Myocyte (in vitro differentiated cells): ENCODE measurements at regions not wholly inside any gene's neighbourhood (a gene's known extent, or its start where the extent isn't known, plus 50 kb on each side); places are given as distances from the start of the nearest gene placed in this dataset.

Experiments used
- DNase-seq: peaks from one replicate; pipeline ENCODE4 v3.0.0-alpha.2; 2012; ENCODE audit warnings: low read depth

DNA sequence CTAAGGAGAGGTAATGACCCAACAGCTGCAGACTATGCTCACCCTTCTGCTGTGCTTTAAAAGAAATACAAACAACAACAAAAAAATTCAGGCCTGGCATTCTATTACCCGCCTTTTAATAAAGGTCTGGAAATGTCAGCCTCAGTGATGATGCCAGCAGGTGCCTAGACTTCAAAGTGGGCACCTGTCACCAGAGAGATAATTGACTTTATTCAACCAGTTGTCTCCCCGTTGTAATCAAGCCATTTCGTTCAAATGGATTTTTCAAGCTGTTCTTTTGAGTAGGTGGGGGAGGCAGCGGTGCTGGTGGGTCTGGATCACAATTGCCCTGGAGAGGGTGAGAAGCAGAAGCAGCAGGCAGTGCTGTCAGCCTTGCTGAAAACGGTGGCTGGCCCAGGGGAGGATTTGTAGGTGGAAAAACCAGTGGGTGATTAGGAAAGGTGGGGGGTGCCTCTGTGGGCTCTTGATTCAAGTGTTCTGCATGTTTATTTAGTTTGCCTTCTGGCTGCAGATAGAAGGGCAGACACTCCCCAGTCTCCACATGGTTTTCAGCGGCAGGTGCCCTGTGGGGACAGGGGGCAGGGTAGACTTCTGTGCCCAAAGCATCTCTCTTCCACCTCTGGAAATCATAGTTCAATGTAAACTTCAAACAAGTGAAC is 300.2 kb upstream of the SLCO3A1 start:
- no peak for DNase-seq

DNA sequence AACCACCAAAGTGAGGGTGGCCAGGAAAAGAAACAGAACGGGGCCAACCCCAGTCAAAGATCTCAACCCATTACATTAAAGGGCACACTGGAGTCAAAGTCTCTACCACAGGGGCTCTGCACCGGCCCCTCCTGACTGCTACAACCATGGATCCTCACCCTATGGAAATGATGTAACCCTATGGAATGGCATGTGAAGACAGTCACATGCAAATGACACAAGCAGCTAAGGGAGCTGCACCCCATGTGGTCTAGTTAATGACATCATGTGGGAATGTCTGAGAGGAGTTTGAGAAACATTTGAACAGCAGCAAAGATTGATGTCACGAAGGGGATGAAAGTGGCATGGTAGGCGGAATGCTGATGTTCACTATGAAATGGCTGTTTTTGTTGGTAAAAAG is 298.2 kb upstream of the SLCO3A1 start:
- no peak for DNase-seq

DNA sequence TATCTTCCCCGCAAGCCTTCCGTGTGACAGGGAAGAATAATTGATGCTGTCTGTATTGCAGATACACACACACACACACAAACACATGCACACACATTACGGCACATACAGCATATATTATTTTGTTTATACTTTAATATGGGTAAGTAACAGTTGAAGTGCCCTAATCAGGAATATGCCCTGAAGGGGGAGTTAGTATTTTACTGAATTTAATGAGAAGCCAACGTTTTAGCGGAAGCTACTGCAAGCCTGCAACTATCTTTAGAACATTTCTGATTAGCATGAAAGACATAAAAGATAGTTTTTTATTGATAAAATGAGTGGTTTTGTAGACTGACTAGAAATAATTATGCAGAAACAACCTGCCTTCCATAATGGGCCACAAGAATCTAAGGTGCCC is 296.6 kb upstream of the SLCO3A1 start:
- DNase-seq: no peak

DNA sequence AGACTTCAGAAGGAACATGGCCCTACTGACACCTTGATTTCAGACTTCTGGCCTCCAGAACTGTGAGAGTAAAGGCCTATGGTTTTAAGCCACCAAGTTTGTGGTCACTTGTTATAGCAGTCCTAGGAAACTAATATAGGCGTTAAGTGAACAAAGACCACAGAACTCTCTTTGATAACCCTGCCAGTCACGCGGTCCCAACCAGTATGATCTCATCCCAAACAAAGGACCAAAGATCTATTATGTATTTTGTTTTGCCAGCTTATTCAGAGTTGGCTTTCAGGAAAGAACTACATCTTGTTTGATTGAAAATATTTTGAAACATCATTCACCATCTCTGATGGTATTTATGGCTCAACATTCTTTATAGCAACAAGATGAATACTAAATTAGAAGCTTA is 294.4 kb upstream of the SLCO3A1 start:
- DNase-seq: no peak

DNA sequence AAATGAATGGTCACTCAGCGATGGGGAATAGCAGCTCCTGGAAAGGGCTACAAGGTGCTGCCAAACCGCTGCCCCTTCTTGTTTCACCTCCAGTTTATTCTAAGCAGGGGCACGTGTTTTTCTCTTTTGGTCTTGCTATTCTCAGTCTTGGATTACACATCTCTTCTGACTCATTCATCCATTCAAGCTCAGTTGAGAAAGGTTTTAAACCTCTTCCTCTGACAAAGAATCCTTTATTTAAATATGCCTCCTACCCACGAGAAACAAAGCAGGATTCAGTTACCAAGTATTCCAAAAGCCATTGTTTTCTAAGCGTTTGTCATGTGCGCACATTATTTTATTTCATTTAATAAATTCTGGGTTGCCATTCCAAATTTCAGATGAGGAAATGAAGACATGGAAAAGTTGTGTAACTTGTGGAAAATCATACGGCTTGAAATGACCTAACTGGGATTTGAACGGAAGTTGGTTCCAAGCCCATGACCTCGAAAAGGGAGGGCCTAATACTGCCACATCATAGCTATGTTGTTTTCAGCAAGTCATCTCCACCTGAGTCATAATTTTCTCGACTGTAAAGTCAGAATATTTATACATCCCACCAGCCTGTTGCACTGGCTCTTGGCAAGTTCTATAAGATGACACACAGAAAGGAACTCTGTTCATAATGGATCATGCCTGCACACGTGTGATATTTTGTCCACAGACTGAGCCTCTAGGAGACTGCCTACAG is 292.0 kb upstream of the SLCO3A1 start:
- DNase-seq: no peak

DNA sequence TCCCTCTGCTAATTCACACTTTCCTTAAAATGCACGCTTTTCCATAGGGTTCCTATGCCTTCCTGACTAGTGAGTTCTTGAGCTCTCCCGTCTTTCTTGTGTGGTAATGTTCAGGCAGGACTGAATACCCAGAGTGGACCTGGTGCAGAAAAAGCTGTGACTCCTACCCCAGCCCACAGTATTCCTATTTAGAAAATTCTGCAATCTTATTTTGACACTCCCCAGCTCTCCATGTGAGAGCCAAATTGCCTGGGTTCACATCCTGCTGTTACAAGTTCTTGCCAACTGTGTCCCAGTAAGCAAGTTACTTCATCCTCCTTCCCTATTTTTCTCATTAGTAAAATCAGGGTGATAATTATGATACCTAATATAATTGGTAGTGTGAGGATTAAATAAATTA is 290.8 kb upstream of the SLCO3A1 start:
- no peak for DNase-seq

DNA sequence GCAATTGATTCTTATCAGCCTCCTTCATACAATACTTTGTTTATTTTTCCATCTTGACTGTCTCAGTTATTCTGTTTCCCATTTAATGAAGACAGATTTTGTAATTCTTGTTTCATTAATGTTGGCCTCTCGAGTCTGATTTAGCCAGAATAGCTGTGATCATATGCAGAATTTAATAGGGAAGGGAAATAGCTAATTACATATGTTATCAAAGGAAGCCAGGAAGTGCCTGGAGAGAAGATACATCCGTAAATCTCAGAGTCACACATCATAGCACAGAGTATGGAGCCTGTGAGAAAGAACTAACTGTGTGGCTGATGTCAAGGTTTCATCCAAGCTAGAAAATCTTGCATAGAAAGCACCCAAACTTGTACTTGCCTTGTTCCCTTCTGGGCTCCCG is 288.9 kb upstream of the SLCO3A1 start:
- no peak for DNase-seq

DNA sequence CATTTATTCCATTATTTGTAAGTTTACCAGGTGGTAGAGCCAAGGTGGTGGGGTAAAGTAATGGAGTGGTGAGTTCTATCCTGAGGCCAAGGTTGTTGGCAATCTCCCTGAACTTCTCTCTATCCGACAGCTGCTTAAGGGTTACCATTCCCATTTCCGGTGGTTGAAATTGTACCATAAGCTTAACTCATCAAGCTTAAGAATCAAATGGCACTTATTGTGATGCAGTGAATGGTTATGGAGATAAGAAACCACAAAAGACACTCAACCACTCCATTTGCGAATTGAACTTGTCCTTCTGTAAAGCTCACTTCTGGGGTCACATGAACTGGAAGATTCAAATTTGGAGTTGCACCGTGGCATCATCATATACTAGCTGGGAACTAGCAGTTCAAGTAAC is 287.4 kb upstream of the SLCO3A1 start:
- no peak for DNase-seq

DNA sequence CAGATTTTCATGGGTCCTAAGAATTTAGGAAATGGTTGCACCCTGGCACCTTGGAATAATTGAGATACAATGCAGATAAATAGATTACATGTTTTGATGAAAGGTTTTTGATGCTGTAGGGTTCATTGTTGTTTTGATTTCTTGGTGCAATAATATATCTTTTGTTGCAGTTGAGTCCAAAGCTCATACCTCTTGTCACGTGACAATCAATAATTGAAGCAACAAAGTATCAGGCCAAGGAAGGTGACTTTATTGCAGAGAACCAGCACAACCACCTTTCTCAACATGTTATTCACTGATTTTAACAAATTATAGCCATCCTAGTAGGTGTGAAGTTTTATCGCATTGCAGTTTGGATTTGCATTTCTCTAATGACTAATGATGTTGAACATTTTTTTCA is 285.5 kb upstream of the SLCO3A1 start:
- no peak for DNase-seq

DNA sequence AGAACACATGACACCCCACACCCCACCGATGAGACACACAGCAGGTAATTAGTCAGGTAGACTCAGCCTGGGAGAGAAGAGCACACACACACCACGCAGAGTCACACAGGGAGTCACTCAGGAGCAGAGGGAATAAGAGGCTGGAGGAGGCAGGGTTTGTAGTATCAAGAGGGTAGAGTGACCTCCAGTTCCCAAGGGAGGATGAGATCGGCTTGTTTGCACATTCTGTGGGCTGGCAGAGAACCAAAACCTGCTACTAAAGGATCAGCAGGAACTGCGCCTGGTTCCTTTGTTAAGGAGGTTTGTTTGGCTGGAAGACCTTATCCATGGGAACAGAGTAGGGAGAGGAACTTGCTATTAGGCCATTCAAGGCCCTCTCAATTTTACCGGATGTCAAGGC is 281.4 kb upstream of the SLCO3A1 start:
- no peak for DNase-seq

DNA sequence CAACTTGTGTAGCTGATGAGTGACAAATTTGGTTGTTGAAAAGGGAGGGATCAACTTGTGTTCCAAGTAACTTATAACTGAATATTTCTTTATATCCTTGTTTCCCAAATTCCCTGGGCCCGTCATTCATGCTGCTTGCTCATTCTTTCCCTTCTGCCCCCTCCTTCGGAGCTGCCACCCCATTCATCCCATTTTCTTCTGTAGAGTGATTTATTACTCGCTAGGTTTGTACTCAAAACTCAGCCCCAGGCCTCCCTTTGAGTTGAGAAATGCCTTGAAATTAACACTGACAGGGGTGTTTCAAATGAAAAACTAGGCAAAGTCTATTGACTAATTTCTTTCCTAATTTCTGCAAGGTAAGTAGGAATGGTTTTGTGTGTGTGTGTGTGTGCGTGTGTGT is 277.4 kb upstream of the SLCO3A1 start:
- no peak for DNase-seq

DNA sequence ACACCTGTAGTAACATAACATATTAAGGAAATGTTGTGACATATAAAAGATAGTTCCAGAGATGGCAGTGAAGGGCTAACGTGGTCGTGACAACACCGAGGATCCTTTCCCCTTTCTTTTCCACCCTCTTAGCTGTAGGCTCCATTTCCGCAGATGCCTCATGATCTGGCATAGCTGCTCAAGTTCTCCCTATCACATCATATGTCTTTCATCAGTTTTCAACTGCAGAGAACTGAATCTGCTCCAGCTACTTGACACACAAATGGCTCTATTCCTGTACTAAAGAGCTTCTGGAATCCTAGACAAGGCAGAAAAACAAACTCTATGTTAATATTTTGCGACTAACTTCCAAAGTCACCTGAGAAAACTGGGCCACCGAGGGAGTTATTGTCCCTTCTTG is 275.0 kb upstream of the SLCO3A1 start:
- DNase-seq: no peak

DNA sequence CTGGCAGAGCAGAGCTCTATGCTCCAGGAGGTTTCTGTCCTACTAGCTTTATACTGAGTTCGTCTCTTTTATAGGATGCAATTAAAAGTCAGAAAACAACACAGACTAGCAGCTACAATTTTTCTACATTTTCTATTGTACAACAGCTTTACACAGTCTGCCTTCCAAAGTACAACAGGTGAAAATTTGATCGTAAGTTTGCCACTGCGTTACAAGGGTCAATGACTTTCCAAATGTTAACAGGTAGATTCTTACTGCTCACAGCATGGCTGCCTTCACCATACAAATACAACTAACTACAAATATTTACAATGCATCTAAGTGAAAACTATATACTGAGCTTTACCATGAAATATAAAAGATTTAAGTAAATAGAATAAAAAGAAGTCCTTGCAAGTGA is 268.6 kb upstream of the SLCO3A1 start:
- DNase-seq: no peak

DNA sequence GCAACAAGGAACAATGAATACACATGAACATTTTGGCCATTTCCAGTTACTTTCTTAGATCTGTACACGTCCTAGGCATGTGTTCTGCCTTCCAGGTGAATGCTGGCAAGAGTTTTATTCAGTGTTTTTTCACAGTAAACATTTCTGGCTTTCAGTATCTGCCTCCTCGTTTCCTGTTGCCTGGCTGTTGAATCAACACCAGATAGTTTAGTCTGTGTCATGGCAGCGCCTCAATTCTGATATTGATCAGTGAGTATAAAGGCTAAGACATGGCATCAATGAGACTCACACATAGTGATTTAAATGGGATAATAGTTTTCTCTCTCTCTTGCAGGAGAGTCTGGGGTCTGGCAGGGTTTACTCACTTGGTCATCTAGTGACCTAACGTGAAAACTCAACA is 266.9 kb upstream of the SLCO3A1 start:
- DNase-seq: no peak

DNA sequence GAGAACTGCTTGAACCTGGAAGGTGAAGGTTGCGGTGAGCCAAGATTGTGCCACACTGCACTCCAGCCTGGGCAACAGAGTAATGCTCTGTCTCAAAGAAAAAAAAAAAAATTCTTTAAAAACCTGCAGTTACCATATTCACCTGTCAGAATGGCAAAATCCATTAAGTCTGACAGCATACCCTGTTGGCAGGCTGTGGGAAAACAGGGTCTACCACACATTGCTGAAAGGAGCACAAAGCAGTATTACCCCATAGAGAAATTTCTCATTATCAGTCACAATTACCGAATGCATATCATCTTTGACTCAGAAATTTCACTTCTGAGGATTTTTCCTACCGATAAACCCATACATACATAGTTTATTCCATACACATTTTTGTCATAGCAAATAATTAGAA is 264.1 kb upstream of the SLCO3A1 start:
- no peak for DNase-seq

DNA sequence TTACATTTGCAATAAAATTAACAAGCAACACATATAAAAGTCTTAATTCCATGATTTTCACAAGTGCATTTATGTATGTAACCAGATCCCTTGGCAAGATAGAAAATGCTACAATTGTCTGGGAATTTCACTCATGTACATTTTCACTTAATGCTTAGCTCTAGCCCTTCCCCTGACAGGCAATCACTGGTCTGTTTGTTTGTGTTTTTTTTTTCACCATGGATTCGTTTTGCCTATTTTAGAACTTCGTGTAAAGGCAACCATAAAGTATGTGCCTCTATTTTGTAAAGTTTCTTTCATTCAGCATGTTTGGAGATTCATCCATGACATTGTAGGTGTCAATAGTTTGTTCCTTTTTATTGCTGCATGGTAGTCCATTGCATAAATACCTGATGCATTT is 260.9 kb upstream of the SLCO3A1 start:
- no peak for DNase-seq

DNA sequence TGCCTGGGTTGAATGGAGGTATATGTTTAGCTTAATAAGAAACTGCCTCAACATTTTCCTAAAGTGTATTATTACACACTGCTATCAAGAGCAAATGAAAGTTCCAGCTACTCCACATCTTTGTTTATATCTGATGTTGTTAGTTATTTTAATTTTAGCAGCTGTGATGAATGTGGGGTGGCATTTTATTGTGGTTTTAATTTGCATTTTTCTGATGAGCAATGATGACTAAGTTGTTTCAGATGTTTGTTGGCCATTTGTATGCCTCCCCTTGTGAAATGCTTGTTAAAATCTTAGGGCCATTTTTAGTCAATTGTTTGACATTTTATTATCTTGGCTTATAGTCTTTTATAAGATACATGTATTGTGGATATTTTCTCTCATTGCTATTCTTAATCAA is 260.4 kb upstream of the SLCO3A1 start:
- DNase-seq: peak; percentile 7

DNA sequence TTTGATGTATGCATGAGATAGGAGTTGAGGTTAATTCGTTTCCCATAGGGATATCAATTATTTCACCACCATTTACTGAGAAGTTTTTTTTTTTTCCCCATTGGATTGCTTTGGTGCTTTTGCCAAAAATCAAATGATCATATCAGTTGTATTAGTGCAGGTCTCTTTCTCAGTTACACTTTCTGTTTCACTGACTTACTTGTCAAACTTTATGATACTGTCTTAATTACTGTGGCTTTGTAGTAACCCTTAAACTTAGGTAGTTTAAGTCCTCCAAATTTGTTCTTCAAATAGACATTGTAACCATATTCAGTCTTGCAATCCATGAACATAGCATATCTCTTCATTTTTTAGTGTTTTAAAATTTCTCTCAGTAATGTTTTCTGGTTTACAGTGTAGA is 259.9 kb upstream of the SLCO3A1 start:
- DNase-seq: no peak

DNA sequence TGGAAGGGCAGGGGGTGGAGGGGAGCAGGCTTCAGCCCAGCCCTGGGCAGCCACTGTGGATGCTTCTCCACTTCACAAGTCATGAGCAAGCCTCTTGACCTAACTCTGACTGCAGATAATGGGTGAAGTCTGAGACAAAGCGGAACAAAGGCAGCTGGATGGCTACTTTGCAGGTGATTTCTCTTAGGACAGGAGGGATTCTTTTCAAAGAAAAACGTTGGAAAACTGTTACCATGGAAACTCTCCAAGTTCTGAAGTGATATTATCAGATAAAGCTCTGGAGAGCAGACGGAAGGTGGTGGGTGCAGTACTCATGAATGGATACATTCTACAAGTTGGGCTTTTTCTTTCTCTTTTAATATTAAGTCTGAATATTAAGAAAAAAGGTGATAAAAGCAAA is 254.2 kb upstream of the SLCO3A1 start:
- DNase-seq: no peak

DNA sequence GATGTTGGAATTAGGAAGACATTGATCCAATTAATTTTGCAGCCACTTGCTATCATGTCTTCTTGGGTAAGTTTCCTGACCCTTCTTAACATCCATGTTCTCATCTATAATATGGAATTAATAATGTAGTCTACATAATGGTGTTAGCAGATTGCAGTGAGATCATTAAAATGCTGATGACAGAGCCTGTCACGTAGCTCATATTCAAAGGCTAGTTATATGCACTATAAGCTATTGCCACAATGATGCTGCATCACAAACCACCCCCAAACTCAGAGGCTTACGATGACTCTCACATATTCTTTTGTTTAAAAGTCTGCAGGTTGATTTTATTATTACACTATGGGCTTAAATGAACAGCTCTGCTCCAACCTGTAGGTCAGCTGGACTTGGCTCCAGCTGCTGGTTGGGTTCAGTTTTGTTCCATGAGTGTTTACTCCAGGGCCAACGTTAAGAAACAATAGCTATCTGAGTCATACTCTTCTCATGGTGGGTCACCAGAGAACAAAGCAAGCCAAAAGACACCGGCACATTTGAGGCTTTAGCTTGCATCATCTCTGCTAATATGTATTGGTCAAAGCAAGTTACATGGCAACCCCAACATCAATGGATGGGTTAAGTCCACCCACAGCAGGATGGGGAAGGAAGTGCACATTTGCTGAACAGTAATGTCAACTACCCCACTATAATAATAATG is 250.0 kb upstream of the SLCO3A1 start:
- DNase-seq: no peak

DNA sequence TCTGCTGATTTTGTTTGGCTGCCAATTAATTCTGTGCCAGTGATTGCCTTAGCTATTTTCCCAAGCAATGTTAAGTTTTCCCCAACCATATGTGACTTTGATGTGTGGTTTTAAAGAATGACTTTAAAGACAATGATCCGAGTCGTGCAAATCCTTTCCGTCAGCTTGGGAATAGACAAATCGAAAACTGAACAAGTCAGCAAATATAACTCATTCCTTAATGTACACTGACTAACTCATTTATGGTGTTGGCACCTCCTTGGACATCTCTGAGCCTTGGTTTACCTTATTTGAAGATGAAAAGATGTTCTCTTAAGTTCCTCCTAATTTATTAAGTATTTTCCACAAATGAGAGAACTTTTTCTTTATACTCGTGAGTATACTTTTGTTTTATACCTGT is 249.4 kb upstream of the SLCO3A1 start:
- DNase-seq: no peak

DNA sequence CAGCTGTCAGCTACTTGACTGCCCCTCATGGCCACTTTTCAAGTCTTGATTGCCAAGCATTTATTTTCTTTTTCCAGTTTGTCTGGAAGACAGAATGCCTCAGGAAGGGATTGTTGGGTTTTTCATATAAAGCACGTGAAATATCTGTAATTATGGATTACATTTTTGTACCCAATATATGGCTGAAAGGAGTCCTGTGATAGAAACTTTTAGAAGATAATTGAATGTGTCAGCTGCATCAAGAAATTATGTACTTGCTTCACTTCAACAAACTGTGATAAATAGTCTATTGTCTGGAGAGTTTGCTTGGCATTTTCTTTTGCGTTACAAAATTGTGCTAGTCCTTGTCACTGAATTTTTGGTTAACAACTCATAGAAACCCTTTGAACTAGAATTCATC is 247.9 kb upstream of the SLCO3A1 start:
- DNase-seq: no peak

DNA sequence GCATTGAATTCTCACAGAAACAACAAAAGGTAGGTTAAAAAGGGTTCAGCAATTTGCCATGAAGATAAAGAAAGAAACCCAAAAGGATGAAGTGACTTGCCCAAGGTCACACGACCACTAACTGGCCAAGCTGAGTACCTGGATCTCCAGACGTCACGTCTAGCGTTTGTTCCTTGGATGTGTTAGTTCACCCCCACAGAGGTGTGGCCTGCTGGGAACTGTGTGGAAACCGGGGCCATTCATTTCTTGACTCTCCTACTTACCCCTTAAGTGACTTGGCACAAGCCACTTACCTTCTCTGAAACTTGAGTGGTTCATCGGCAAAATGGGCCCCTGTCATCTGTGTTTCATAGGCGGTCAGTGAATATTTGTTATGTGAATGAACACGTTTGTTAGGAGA is 244.3 kb upstream of the SLCO3A1 start:
- DNase-seq: no peak
